ENCODE measurements at regions not wholly inside any gene's neighbourhood (a gene's known extent, or its start where the extent isn't known, plus 50 kb on each side); places are given as distances from the start of the nearest gene placed in this dataset.
A peak's percentile ranks its signal among the peaks of the same experiment; 100 is the strongest.

GRCh38 chr4:26217961-26218676 lies 102.7 kb upstream of the RBPJ start:
- no peak for DNase-seq
- H3K9me3 Mint-ChIP-seq: no peaks in the 10 kb centered on the region
- H3K27ac Mint-ChIP-seq: no peak overlapping the region
- no peak overlapping the region for H3K4me3 Mint-ChIP-seq
- H3K36me3 ChIP-seq (ENCODE audit: insufficient read depth, low read length): no peaks in the 10 kb centered on the region
- peaks cover 4 to 5% of the 10 kb centered on the region in 2 donors for H3K27me3 Mint-ChIP-seq
- H3K4me1 Mint-ChIP-seq: peaks cover 6 to 20% (median 9%) of the 10 kb centered on the region in 3 donors
- CTCF ChIA-PET: no interaction called here
- H3K4me3 ChIP-seq (ENCODE audit: low read length): no peak overlapping the region
- no peaks in the 10 kb centered on the region for H3K9me3 ChIP-seq (ENCODE audit: low read length)
- H3K27ac ChIP-seq (ENCODE audit: low read depth, low read length): no peak overlapping the region
- H3K36me3 Mint-ChIP-seq: no peaks in the 10 kb centered on the region
- no peaks in the 10 kb centered on the region for H3K27me3 ChIP-seq (ENCODE audit: insufficient read depth, low read length, poor library complexity, severe bottlenecking)
- POLR2A ChIA-PET: no interaction called here
- H3K4me1 ChIP-seq (ENCODE audit: insufficient read depth, low read length): no peaks in the 10 kb centered on the region

DNA sequence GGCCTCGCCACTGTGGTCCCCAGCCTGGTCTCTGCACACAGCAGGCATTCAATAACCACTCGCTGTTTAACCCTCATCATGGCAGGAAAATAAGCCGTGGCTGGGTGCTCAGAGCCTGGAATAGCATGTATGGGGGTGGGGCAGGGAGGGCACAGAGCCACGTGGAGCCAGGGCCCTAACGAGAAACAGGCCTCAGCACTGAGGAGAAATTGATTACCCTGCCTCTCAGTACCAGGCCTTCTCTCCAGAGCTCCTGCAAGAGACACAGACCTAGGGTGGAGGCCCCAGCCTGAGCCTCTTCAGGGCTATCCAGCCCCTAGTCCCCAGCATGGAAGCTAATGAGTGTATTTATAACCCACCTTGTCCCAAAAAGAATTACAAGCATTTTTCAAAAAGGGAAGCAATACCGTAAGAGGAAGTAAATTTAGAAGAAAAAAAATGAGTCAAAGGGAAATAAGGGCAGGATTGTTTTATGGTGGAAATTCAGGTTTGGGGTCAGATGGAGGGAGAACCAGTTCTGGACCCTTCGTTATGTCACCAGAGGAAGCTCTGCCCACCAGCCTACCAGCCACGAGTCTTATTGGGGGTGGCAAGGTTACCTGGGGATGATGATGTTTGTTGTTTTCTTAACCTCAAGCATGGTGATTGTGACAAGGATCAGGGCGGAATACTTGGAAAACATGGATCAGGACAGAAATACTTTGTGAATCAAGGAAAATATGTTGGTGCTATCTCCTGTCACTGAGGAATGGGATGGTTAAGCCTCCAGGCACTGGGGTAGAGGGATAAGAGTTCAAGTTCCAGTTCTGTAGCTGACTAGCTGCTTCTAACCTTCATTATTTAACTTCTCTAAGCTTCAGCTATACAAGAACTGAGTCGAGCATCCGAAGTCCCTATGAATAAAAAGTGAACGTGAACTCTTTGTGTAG lies 101.9 kb upstream of the RBPJ start:
- no peaks in the 10 kb centered on the region for H3K36me3 ChIP-seq (ENCODE audit: insufficient read depth, low read length)
- H3K27me3 ChIP-seq (ENCODE audit: insufficient read depth, low read length, poor library complexity, severe bottlenecking): no peaks in the 10 kb centered on the region
- no peak overlapping the region for H3K4me3 ChIP-seq (ENCODE audit: low read length)
- peak overlapping the region in 2 of 8 donors; percentile 3 to 80 for H3K27ac Mint-ChIP-seq
- POLR2A ChIA-PET: no interaction called here
- no peaks in the 10 kb centered on the region for H3K9me3 ChIP-seq (ENCODE audit: low read length)
- H3K9me3 Mint-ChIP-seq: no peaks in the 10 kb centered on the region
- H3K4me1 Mint-ChIP-seq: peaks cover 2 to 11% (median 2%) of the 10 kb centered on the region in 3 donors
- CTCF ChIA-PET: no interaction called here
- H3K4me3 Mint-ChIP-seq: no peak overlapping the region
- no peaks in the 10 kb centered on the region for H3K36me3 Mint-ChIP-seq
- DNase-seq: no peak
- peaks cover 0 to 1% of the 10 kb centered on the region in 2 donors for H3K27me3 Mint-ChIP-seq
- H3K27ac ChIP-seq (ENCODE audit: low read depth, low read length): no peak overlapping the region
- no peaks in the 10 kb centered on the region for H3K4me1 ChIP-seq (ENCODE audit: insufficient read depth, low read length)

GRCh38 chr4:26220696-26221095 lies 100.1 kb upstream of the RBPJ start:
- Mint-ChIP-seq H3K36me3 (no peaks in the 10 kb centered on the region), H3K4me3 (no peak overlapping the region), H3K27ac (no peak overlapping the region), H3K27me3 (peaks cover 0 to 1% of the 10 kb centered on the region in 2 donors), H3K9me3 (no peaks in the 10 kb centered on the region), H3K4me1 (peaks cover 0 to 7% (median 0%) of the 10 kb centered on the region in 3 donors)
- ChIA-PET POLR2A (no interaction called here), CTCF (no interaction called here)
- H3K4me1 ChIP-seq (ENCODE audit: insufficient read depth, low read length): no peaks in the 10 kb centered on the region
- no peaks in the 10 kb centered on the region for H3K36me3 ChIP-seq (ENCODE audit: insufficient read depth, low read length)
- no peak overlapping the region for H3K4me3 ChIP-seq (ENCODE audit: low read length)
- H3K27ac ChIP-seq (ENCODE audit: low read depth, low read length): no peak overlapping the region
- DNase-seq: no peak
- H3K9me3 ChIP-seq (ENCODE audit: low read length): no peaks in the 10 kb centered on the region
- H3K27me3 ChIP-seq (ENCODE audit: insufficient read depth, low read length, poor library complexity, severe bottlenecking): no peaks in the 10 kb centered on the region

GRCh38 chr4:26223155-26223554 lies 97.7 kb upstream of the RBPJ start:
- Mint-ChIP-seq H3K9me3 (no peaks in the 10 kb centered on the region), H3K27me3 (peaks cover 0 to 3% of the 10 kb centered on the region in 2 donors), H3K27ac (no peak overlapping the region), H3K4me1 (no peaks in the 10 kb centered on the region), H3K36me3 (no peaks in the 10 kb centered on the region), H3K4me3 (no peak overlapping the region)
- Histone ChIP-seq H3K9me3 (ENCODE audit: low read length) (no peaks in the 10 kb centered on the region), H3K27me3 (ENCODE audit: insufficient read depth, low read length, poor library complexity, severe bottlenecking) (no peaks in the 10 kb centered on the region), H3K4me1 (ENCODE audit: insufficient read depth, low read length) (no peaks in the 10 kb centered on the region), H3K36me3 (ENCODE audit: insufficient read depth, low read length) (no peaks in the 10 kb centered on the region), H3K27ac (ENCODE audit: low read depth, low read length) (no peak overlapping the region), H3K4me3 (ENCODE audit: low read length) (no peak overlapping the region)
- DNase-seq: no peak
- CTCF ChIA-PET: no interaction called here
- POLR2A ChIA-PET: no interaction called here

- no peaks in the 10 kb centered on the region for H3K36me3 Mint-ChIP-seq
- no peak overlapping the region for H3K27ac ChIP-seq (ENCODE audit: low read depth, low read length)
- no peaks in the 10 kb centered on the region for H3K4me1 Mint-ChIP-seq
- H3K4me3 ChIP-seq (ENCODE audit: low read length): no peak overlapping the region
- H3K9me3 ChIP-seq (ENCODE audit: low read length): no peaks in the 10 kb centered on the region
- POLR2A ChIA-PET: no interaction called here
- no peaks in the 10 kb centered on the region for H3K27me3 ChIP-seq (ENCODE audit: insufficient read depth, low read length, poor library complexity, severe bottlenecking)
- no peak overlapping the region for H3K27ac Mint-ChIP-seq
- CTCF ChIA-PET: no interaction called here
- no peak overlapping the region for H3K4me3 Mint-ChIP-seq
- H3K9me3 Mint-ChIP-seq: no peaks in the 10 kb centered on the region
- no peaks in the 10 kb centered on the region for H3K36me3 ChIP-seq (ENCODE audit: insufficient read depth, low read length)
- peaks cover 5% of the 10 kb centered on the region in 2 donors for H3K27me3 Mint-ChIP-seq
- no peak for DNase-seq
- H3K4me1 ChIP-seq (ENCODE audit: insufficient read depth, low read length): no peaks in the 10 kb centered on the region
Measured at GRCh38 chr4:26226629-26227376, 94.0 kb upstream of the RBPJ start.

- H3K27ac Mint-ChIP-seq: no peak overlapping the region
- ChIA-PET CTCF (no interaction called here), POLR2A (no interaction called here)
- H3K4me1 ChIP-seq (ENCODE audit: insufficient read depth, low read length): no peaks in the 10 kb centered on the region
- H3K4me3 ChIP-seq (ENCODE audit: low read length): no peak overlapping the region
- no peaks in the 10 kb centered on the region for H3K9me3 ChIP-seq (ENCODE audit: low read length)
- peaks cover 5% of the 10 kb centered on the region in 2 donors for H3K27me3 Mint-ChIP-seq
- H3K9me3 Mint-ChIP-seq: no peaks in the 10 kb centered on the region
- H3K27me3 ChIP-seq (ENCODE audit: insufficient read depth, low read length, poor library complexity, severe bottlenecking): no peaks in the 10 kb centered on the region
- no peak overlapping the region for H3K27ac ChIP-seq (ENCODE audit: low read depth, low read length)
- no peak overlapping the region for H3K4me3 Mint-ChIP-seq
- H3K36me3 Mint-ChIP-seq: no peaks in the 10 kb centered on the region
- no peaks in the 10 kb centered on the region for H3K36me3 ChIP-seq (ENCODE audit: insufficient read depth, low read length)
- H3K4me1 Mint-ChIP-seq: peaks cover 0 to 2% (median 0%) of the 10 kb centered on the region in 3 donors
- DNase-seq: no peak
Measured at GRCh38 chr4:26227601-26228229, 93.1 kb upstream of the RBPJ start.

- ChIA-PET CTCF (no interaction called here), POLR2A (no interaction called here)
- Mint-ChIP-seq H3K36me3 (no peaks in the 10 kb centered on the region), H3K27me3 (peaks cover 3 to 5% of the 10 kb centered on the region in 2 donors), H3K9me3 (no peaks in the 10 kb centered on the region), H3K4me3 (no peak overlapping the region), H3K4me1 (peaks cover 7 to 13% (median 9%) of the 10 kb centered on the region in 3 donors), H3K27ac (no peak overlapping the region)
- Histone ChIP-seq H3K27ac (ENCODE audit: low read depth, low read length) (no peak overlapping the region), H3K36me3 (ENCODE audit: insufficient read depth, low read length) (no peaks in the 10 kb centered on the region), H3K27me3 (ENCODE audit: insufficient read depth, low read length, poor library complexity, severe bottlenecking) (no peaks in the 10 kb centered on the region), H3K9me3 (ENCODE audit: low read length) (no peaks in the 10 kb centered on the region), H3K4me3 (ENCODE audit: low read length) (no peak overlapping the region), H3K4me1 (ENCODE audit: insufficient read depth, low read length) (no peaks in the 10 kb centered on the region)
- DNase-seq: no peak
Measured at GRCh38 chr4:26228883-26229282, 91.9 kb upstream of the RBPJ start.
